ENCODE measurements at regions not wholly inside any gene's neighbourhood (a gene's known extent, or its start where the extent isn't known, plus 50 kb on each side); places are given as distances from the start of the nearest gene placed in this dataset.

DNA sequence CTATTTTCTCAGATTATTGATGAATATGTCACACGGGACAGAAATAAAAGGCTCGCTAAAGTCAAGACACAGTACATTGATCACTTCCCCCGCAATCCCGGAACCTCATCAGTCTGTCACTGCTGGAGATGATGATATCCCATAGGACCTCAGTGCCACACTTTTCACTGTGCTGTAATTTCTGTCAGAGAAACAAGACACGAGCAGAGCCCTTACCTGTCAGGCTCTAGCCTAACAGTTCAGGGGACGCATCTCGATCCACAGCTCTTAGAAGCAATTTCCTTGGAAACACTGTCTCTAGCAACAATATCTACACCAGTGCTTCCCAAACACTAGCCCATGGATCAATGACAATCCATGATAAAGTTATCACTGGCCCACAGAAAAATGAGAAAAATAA lies 140.0 kb downstream of the GRIN2B start:
- intact Hi-C loops (cut with micrococcal nuclease) = no loop called here
- H3K4me3 ChIP-seq (replicated peaks in 1 of 2; ENCODE audit: low read depth in 1 of 2, low read length in 2 of 2) = no peak overlapping the region
- POLR2A ChIA-PET = no interaction called here
- no peaks in the 10 kb centered on the region for H3K79me2 ChIP-seq (ENCODE audit: insufficient read depth, low read length)
- no peaks in the 10 kb centered on the region for H3K27me3 ChIP-seq (ENCODE audit: insufficient read depth, low read length)
- H3K9ac ChIP-seq (ENCODE audit: low read length) = no peak overlapping the region
- no TSS peak for BruUV-seq (replicated peaks)
- RAD21 ChIA-PET (ENCODE audit: low non-redundant PET in 1 of 2, low total read pairs in 2 of 2, uncharacterized antibody in 2 of 2, unreplicated experiment in 2 of 2) = no interaction called here
- H3K9me3 ChIP-seq (ENCODE audit: control insufficient read depth in 1 of 2, insufficient read depth in 1 of 2, low read depth in 1 of 2, low read length in 2 of 2) = no peaks in the 10 kb centered on the region
- no peaks in the 10 kb centered on the region for H4K20me1 ChIP-seq (ENCODE audit: insufficient read depth)
- H3K27ac ChIP-seq (ENCODE audit: low read depth, low read length) = no peak overlapping the region
- no peak overlapping the region for H3K4me2 ChIP-seq (ENCODE audit: low read length)
- no peaks in the 10 kb centered on the region for H3K9me2 ChIP-seq (ENCODE audit: insufficient read depth)
- no peak for DNase-seq (ENCODE audit: low read depth, low spot score)
- no peaks in the 10 kb centered on the region for H3K36me3 ChIP-seq (ENCODE audit: control insufficient read depth in 1 of 2, insufficient read depth in 2 of 2, low read length in 2 of 2)
- CTCF ChIA-PET = no interaction called here
- ATAC-seq = no peak
- TF ChIP-seq CEBPB (IDR thresholded peaks at IDR 0.05; ENCODE audit: low read depth) (no peak), POLR2A (IDR thresholded peaks at IDR 0.05; ENCODE audit: borderline replicate concordance, extremely low read depth, insufficient read depth, insufficient read length) (no peak), RAD21 (IDR thresholded peaks at IDR 0.05; ENCODE audit: low read depth) (no peak), ELF1 (IDR thresholded peaks at IDR 0.05; ENCODE audit: borderline replicate concordance, low read depth) (no peak), CBX3 (IDR thresholded peaks at IDR 0.05; ENCODE audit: low read depth) (no peak), EZH2 (IDR thresholded peaks at IDR 0.05) (no peak), JUND (IDR thresholded peaks at IDR 0.05) (no peak), ZFX (IDR thresholded peaks at IDR 0.05) (no peak)
- TF ChIP-seq, protein P1, sequence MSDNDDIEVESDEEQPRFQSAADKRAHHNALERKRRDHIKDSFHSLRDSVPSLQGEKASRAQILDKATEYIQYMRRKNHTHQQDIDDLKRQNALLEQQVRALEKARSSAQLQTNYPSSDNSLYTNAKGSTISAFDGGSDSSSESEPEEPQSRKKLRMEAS (IDR thresholded peaks at IDR 0.05) = no peak
- TF ChIP-seq, protein P2, sequence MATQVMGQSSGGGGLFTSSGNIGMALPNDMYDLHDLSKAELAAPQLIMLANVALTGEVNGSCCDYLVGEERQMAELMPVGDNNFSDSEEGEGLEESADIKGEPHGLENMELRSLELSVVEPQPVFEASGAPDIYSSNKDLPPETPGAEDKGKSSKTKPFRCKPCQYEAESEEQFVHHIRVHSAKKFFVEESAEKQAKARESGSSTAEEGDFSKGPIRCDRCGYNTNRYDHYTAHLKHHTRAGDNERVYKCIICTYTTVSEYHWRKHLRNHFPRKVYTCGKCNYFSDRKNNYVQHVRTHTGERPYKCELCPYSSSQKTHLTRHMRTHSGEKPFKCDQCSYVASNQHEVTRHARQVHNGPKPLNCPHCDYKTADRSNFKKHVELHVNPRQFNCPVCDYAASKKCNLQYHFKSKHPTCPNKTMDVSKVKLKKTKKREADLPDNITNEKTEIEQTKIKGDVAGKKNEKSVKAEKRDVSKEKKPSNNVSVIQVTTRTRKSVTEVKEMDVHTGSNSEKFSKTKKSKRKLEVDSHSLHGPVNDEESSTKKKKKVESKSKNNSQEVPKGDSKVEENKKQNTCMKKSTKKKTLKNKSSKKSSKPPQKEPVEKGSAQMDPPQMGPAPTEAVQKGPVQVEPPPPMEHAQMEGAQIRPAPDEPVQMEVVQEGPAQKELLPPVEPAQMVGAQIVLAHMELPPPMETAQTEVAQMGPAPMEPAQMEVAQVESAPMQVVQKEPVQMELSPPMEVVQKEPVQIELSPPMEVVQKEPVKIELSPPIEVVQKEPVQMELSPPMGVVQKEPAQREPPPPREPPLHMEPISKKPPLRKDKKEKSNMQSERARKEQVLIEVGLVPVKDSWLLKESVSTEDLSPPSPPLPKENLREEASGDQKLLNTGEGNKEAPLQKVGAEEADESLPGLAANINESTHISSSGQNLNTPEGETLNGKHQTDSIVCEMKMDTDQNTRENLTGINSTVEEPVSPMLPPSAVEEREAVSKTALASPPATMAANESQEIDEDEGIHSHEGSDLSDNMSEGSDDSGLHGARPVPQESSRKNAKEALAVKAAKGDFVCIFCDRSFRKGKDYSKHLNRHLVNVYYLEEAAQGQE (IDR thresholded peaks at IDR 0.05; ENCODE audit: low read depth) = no peak
- TF ChIP-seq, protein P3, sequence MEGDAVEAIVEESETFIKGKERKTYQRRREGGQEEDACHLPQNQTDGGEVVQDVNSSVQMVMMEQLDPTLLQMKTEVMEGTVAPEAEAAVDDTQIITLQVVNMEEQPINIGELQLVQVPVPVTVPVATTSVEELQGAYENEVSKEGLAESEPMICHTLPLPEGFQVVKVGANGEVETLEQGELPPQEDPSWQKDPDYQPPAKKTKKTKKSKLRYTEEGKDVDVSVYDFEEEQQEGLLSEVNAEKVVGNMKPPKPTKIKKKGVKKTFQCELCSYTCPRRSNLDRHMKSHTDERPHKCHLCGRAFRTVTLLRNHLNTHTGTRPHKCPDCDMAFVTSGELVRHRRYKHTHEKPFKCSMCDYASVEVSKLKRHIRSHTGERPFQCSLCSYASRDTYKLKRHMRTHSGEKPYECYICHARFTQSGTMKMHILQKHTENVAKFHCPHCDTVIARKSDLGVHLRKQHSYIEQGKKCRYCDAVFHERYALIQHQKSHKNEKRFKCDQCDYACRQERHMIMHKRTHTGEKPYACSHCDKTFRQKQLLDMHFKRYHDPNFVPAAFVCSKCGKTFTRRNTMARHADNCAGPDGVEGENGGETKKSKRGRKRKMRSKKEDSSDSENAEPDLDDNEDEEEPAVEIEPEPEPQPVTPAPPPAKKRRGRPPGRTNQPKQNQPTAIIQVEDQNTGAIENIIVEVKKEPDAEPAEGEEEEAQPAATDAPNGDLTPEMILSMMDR (IDR thresholded peaks at IDR 0.05 in 2 of 3, conservative IDR thresholded peaks at IDR 0.05 in 1 of 3; ENCODE audit: borderline replicate concordance in 1 of 3, insufficient read depth in 1 of 3, low read depth in 2 of 3, low read length in 2 of 3) = no peak
- no peak overlapping the region for H2AFZ ChIP-seq (ENCODE audit: low read depth, low read length, poor library complexity, severe bottlenecking)
- H3K4me1 ChIP-seq (ENCODE audit: control insufficient read depth in 1 of 2, insufficient read depth in 2 of 2, low read length in 2 of 2) = no peaks in the 10 kb centered on the region

Measured in HCT116 (cell line).